ENCODE measurements at regions not wholly inside any gene's neighbourhood (a gene's known extent, or its start where the extent isn't known, plus 50 kb on each side); places are given as distances from the start of the nearest gene placed in this dataset.
"Not testable (repeated sequence)": the region's sequence is repeated elsewhere in the genome, so short reads cannot be mapped to it uniquely, and the experiment has no call there.

DNA sequence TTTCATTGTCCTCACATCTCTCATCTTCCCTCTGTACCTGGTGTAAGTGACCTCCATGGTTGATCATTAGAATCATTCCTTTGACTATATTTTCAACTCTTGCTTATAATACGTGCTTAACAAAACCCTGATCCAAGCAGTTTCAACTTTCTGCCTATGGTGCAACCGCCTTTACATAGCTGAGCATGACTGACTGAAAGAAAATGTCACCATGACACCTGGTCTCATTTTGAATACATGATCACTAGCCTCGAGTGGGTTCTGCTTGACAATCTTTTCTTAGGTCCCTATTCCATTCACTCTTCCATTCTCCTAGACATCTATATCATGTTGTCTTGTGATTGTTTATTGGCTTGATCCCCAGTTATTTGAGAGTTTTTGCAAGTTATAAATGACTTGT lies 78.9 kb upstream of the STAM2 start:
- Histone ChIP-seq H3K27me3 (peaks cover 2% of the 10 kb centered on the region; the same call in 1 of the 2 replicates), H3K36me3 (no peaks in the 10 kb centered on the region)
- DNase-seq = no peak

DNA sequence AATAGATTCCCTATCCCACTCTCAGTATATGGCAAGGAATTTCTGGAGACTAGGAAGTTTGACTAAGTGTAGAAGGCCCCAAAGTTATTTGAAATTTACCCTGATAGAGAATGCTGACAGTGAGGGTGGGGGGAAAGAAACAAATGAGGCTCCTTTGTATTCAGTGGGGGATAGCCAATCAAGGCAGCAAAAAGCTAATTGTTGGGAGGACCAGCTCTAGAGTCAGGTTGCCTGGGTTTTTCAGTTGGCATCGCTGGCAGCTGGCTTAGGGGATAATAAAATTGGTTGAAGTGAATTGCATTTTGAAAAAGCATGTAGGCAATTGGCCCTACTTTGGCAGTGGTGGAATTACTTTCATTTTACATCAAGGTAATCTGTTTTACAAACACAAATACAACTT lies 79.4 kb upstream of the STAM2 start:
- DNase-seq = no peak
- H3K9me3 ChIP-seq = no peaks in the 10 kb centered on the region
- no peaks in the 10 kb centered on the region for H3K36me3 ChIP-seq
- no peak overlapping the region for H3K4me3 ChIP-seq
- peaks cover 2% of the 10 kb centered on the region; the same call in 1 of the 2 replicates for H3K27me3 ChIP-seq

More for the DNA sequence above, 78.9 kb upstream of the STAM2 start:
- no peak overlapping the region for H3K4me3 ChIP-seq
- H3K9me3 ChIP-seq = no peaks in the 10 kb centered on the region

DNA sequence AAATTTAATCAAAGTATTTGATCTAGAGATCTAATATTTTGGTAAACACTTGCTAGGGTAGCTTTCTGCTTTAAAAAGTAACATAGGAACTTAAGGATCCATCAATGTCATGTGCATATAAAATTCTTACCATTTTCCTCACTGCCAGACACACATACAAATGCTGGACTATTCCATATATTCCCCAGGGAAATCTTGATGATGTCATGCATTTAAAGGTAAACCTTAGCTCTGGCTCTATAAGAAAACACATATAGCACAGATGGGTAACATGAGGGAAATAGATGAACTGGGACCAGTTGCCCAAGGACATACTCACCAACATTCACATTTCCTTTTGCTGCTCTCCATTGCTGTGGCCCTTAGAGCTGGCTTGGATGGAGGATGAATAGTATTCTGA lies 79.1 kb upstream of the FMNL2 start:
- H3K9me3 ChIP-seq = no peaks in the 10 kb centered on the region
- no peak overlapping the region for H3K4me3 ChIP-seq
- no peak for DNase-seq
- no peaks in the 10 kb centered on the region for H3K36me3 ChIP-seq
- H3K27me3 ChIP-seq = peaks cover 2% of the 10 kb centered on the region; the same call in 1 of the 2 replicates

DNA sequence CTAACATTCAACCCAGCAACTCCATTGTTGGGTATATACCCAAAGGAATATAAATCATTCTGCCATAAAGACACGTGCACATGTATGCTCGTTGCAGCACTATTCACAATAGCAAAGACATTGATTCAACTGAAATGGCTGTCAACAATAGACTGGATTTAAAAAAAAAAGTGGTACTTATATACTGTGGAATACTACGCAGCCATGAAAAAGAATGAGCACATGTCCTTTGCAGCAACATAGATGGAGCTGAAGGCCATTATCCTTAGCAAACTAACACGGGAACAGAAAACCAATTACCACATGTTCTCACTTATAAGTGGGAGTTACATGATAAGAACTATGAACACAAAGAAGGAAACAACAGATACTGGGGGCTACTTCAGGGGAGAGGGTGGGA lies 74.0 kb upstream of the FMNL2 start:
- no peaks in the 10 kb centered on the region for H3K27me3 ChIP-seq
- no peaks in the 10 kb centered on the region for H3K9me3 ChIP-seq
- no peak for DNase-seq
- H3K36me3 ChIP-seq = no peaks in the 10 kb centered on the region
- H3K4me3 ChIP-seq = no peak overlapping the region

DNA sequence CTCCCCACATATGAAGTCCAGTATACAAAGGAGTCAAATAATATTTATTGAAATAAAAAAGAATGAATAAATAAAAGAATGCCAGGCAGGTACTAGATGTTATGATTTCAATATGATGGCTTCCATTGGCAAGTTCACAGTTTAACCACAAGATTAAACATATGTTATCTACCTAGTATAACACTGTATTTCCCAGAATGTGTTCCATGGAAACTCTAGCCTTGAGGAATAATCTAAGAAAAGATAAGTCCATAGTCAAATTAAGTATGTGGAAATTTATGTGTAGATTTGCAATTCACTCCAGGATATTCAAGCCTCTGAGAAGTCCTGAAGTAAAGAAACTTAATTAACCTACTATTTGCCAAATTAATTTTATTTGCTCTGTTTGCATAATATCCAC lies 71.1 kb upstream of the FMNL2 start:
- DNase-seq = no peak
- Histone ChIP-seq H3K36me3 (no peaks in the 10 kb centered on the region), H3K4me3 (no peak overlapping the region), H3K27me3 (no peaks in the 10 kb centered on the region), H3K9me3 (no peaks in the 10 kb centered on the region)

DNA sequence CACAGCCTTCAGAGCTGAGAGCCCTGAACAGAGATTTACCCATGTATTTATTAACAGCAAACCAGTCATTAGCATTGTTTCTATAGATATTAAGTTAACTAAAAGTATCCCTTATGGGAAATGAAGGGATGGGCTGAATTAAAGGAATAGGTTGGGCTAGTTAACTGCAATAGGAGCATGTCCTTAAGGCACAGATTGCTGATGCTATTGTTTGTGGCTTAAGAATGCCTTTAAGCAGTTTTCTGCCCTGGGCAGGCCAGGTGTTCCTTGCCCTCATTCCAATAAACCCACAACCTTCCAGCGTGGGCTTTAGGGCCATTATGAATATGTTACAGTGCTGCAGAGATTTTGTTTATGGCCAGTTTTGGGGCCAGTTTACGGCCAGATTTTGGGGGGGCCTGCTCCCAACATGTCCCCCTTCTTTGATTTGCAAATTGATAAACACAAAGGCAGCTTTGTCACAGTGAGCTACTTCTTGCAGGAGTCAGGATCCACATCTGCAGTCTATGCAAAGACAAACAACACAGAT lies 61.2 kb upstream of the FMNL2 start:
- H3K4me3 ChIP-seq, H3K36me3 ChIP-seq, DNase-seq, H3K9me3 ChIP-seq, H3K27me3 ChIP-seq: not testable (repeated sequence)

GRCh38 chr2:152277896-152278295 lies 57.1 kb upstream of the FMNL2 start:
- not testable (repeated sequence) for H3K27me3 ChIP-seq, DNase-seq, H3K9me3 ChIP-seq, H3K4me3 ChIP-seq, H3K36me3 ChIP-seq

GRCh38 chr2:152278526-152278925 lies 56.4 kb upstream of the FMNL2 start:
- no peaks in the 10 kb centered on the region for H3K36me3 ChIP-seq
- H3K4me3 ChIP-seq = no peak overlapping the region
- H3K9me3 ChIP-seq = 0 out of 2 replicates have a peak, but pooled peaks cover 2% of the 10 kb centered on the region
- DNase-seq = no peak
- 0 out of 2 replicates have a peak, but pooled peaks cover 2% of the 10 kb centered on the region for H3K27me3 ChIP-seq

GRCh38 chr2:152279367-152279766 lies 55.6 kb upstream of the FMNL2 start:
- not testable (repeated sequence) for H3K36me3 ChIP-seq, H3K4me3 ChIP-seq, H3K9me3 ChIP-seq, H3K27me3 ChIP-seq, DNase-seq

- peaks cover 4% of the 10 kb centered on the region; the same call in 1 of the 2 replicates for H3K27me3 ChIP-seq
- H3K36me3 ChIP-seq = no peaks in the 10 kb centered on the region
- no peak for DNase-seq
Measured at GRCh38 chr2:152280780-152281179, 54.2 kb upstream of the FMNL2 start.

GRCh38 chr2:152283392-152283791 lies 51.6 kb upstream of the FMNL2 start:
- H3K27me3 ChIP-seq = peaks cover 4% of the 10 kb centered on the region; the same call in 1 of the 2 replicates
- H3K4me3 ChIP-seq = no peak overlapping the region
- DNase-seq = no peak
- H3K36me3 ChIP-seq = no peaks in the 10 kb centered on the region
- no peaks in the 10 kb centered on the region for H3K9me3 ChIP-seq

More at GRCh38 chr2:152280780-152281179, 54.2 kb upstream of the FMNL2 start:
- no peak overlapping the region for H3K4me3 ChIP-seq
- H3K9me3 ChIP-seq = no peaks in the 10 kb centered on the region

DNA sequence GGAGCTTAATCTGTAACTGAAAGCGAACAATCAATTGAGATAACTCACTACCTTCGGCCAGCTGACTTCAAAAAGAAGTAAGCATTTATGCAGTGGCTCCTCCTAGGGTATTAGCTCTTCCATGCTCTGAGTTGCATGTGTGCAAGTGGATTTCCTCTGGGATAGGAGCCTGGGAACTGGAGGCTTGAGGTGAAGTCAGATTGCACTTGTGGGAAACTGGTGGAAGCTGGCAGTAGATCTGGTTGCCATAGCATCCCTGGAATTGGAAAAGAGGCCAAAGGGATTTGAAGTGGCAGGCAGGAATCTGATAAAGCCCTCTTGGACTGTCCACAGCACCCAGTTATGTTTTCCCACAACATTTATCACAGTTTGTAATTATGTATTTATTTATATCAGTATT lies 50.6 kb upstream of the FMNL2 start:
- Histone ChIP-seq H3K27me3 (peaks cover 4% of the 10 kb centered on the region; the same call in 1 of the 2 replicates), H3K9me3 (no peaks in the 10 kb centered on the region), H3K36me3 (no peaks in the 10 kb centered on the region), H3K4me3 (no peak overlapping the region)
- no peak for DNase-seq

Data from MG63 (cell line).